ENCODE measurements at regions not wholly inside any gene's neighbourhood (a gene's known extent, or its start where the extent isn't known, plus 50 kb on each side); places are given as distances from the start of the nearest gene placed in this dataset.

DNA sequence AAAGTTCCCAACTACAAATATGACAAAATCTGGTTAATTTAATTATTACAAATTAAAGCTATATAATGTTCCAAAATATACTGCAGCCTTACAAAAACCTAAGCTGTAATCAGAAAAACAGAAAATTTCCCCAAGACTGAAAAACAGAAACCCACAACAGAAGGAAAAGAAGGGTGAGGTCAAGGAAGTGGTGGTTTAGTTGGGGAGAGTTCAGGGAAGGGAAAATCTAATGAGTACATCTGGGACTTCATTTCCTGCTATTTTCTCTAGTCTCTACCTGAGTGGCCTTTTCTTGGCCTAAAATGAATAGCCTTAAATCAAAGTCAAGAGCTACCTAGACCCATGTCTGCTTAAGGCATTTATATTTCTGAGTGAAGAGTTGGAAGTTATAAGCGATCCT, 66.2 kb upstream of the BEND6 start:
- no peak for TF ChIP-seq MYC (CRISPR knock-in tag; IDR thresholded peaks at IDR 0.05; ENCODE audit: borderline replicate concordance)
- no peak for TF ChIP-seq MYNN (CRISPR knock-in tag; IDR thresholded peaks at IDR 0.05; ENCODE audit: low read depth)
- no peak for TF ChIP-seq CHD2 (IDR thresholded peaks at IDR 0.05; ENCODE audit: low read depth, low read length)
- TF ChIP-seq, protein P1, sequence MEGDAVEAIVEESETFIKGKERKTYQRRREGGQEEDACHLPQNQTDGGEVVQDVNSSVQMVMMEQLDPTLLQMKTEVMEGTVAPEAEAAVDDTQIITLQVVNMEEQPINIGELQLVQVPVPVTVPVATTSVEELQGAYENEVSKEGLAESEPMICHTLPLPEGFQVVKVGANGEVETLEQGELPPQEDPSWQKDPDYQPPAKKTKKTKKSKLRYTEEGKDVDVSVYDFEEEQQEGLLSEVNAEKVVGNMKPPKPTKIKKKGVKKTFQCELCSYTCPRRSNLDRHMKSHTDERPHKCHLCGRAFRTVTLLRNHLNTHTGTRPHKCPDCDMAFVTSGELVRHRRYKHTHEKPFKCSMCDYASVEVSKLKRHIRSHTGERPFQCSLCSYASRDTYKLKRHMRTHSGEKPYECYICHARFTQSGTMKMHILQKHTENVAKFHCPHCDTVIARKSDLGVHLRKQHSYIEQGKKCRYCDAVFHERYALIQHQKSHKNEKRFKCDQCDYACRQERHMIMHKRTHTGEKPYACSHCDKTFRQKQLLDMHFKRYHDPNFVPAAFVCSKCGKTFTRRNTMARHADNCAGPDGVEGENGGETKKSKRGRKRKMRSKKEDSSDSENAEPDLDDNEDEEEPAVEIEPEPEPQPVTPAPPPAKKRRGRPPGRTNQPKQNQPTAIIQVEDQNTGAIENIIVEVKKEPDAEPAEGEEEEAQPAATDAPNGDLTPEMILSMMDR (CRISPR knock-in tag; IDR thresholded peaks at IDR 0.05), result no peak
- no peak for TF ChIP-seq HNRNPUL1 (IDR thresholded peaks at IDR 0.05; ENCODE audit: low read depth, low read length)
- no peak for TF ChIP-seq ZNF720 (CRISPR knock-in tag; IDR thresholded peaks at IDR 0.05)
- TF ChIP-seq CEBPB (IDR thresholded peaks at IDR 0.05; ENCODE audit: borderline replicate concordance, low read depth, low read length), result no peak
- TF ChIP-seq KDM2A (CRISPR knock-in tag; IDR thresholded peaks at IDR 0.05; ENCODE audit: borderline replicate concordance, low read depth), result no peak
- TF ChIP-seq, protein P2, sequence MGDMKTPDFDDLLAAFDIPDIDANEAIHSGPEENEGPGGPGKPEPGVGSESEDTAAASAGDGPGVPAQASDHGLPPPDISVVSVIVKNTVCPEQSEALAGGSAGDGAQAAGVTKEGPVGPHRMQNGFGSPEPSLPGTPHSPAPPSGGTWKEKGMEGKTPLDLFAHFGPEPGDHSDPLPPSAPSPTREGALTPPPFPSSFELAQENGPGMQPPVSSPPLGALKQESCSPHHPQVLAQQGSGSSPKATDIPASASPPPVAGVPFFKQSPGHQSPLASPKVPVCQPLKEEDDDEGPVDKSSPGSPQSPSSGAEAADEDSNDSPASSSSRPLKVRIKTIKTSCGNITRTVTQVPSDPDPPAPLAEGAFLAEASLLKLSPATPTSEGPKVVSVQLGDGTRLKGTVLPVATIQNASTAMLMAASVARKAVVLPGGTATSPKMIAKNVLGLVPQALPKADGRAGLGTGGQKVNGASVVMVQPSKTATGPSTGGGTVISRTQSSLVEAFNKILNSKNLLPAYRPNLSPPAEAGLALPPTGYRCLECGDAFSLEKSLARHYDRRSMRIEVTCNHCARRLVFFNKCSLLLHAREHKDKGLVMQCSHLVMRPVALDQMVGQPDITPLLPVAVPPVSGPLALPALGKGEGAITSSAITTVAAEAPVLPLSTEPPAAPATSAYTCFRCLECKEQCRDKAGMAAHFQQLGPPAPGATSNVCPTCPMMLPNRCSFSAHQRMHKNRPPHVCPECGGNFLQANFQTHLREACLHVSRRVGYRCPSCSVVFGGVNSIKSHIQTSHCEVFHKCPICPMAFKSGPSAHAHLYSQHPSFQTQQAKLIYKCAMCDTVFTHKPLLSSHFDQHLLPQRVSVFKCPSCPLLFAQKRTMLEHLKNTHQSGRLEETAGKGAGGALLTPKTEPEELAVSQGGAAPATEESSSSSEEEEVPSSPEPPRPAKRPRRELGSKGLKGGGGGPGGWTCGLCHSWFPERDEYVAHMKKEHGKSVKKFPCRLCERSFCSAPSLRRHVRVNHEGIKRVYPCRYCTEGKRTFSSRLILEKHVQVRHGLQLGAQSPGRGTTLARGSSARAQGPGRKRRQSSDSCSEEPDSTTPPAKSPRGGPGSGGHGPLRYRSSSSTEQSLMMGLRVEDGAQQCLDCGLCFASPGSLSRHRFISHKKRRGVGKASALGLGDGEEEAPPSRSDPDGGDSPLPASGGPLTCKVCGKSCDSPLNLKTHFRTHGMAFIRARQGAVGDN (CRISPR knock-in tag; IDR thresholded peaks at IDR 0.05), result no peak
- TF ChIP-seq SUZ12 (IDR thresholded peaks at IDR 0.05; ENCODE audit: low read depth, low read length), result no peak
- TF ChIP-seq RAD21 (CRISPR knock-in tag; IDR thresholded peaks at IDR 0.05), result no peak

All from HepG2 (cell line).